H1 (cell line): ENCODE measurements at regions not wholly inside any gene's neighbourhood (a gene's known extent, or its start where the extent isn't known, plus 50 kb on each side); places are given as distances from the start of the nearest gene placed in this dataset.

Experiments used
- CREB1 ChIP-seq: IDR thresholded peaks from 2 replicates; pipeline ENCODE4 v1.6.1; 2012; ENCODE audit warnings: inconsistent platforms
- EP300 ChIP-seq, 2 experiments: IDR thresholded peaks; 1 replicate in 1 of 2; 2 replicates in 1 of 2; pipeline ENCODE4 v1.6.1; 2011 to 2012; ENCODE audit warnings: low read depth in 2 of 2, low read length in 2 of 2, mild to moderate bottlenecking in 2 of 2, borderline replicate concordance in 1 of 2, inconsistent platforms in 1 of 2, moderate library complexity in 1 of 2
- EZH2 ChIP-seq: fragments of 200-600 bp; sonication (generic); IDR thresholded peaks from 2 replicates; pipeline ENCODE4 v1.7.1; 2012; ENCODE audit warnings: low read depth, mild to moderate bottlenecking, moderate library complexity, low read length, inconsistent platforms; ENCODE audit not compliant: severe bottlenecking
- TF ChIP-seq, protein P1 (sequence below), 3 experiments: IDR thresholded peaks; 1 replicate in 2 of 3; 2 replicates in 1 of 3; pipeline versions ENCODE4 v1.5.1 to v1.6.1; 2011; ENCODE audit warnings: low read length in 3 of 3, mild to moderate bottlenecking in 3 of 3, inconsistent platforms in 2 of 3, low read depth in 1 of 3, moderate library complexity in 1 of 3; ENCODE audit not compliant: insufficient read depth in 1 of 3; ENCODE audit errors: control extremely low read depth in 1 of 3
- TF ChIP-seq, protein P2 (sequence below): IDR thresholded peaks from 2 replicates; pipeline ENCODE4 v1.6.1; 2012; ENCODE audit warnings: inconsistent platforms

DNA sequence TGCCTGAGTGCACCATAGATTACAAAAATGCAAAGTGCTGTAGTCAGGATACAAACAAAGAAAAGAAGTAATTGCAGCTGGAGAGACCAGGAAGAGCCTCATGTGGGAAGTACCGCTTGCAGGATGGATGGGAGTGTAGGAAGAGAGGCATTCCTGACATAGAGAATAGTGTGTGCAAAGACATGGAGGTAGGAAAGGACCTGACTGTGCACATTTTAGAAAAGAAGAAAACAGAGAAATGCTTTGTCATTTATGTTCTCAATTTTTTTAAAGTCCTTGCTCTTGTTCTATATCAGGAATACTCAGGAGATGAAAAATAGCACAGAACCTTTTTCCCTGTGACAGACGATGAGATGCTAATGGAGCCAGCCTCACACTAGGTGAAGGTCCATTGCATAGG lies 358.7 kb upstream of the TMPO start:
- TF ChIP-seq CREB1 (no peak), EP300 (IDR thresholded peaks at IDR 0.05; ENCODE audit: borderline replicate concordance in 1 of 2, low read depth in 2 of 2, low read length in 2 of 2) (no peak), EZH2 (no peak)
- TF ChIP-seq, protein P1, sequence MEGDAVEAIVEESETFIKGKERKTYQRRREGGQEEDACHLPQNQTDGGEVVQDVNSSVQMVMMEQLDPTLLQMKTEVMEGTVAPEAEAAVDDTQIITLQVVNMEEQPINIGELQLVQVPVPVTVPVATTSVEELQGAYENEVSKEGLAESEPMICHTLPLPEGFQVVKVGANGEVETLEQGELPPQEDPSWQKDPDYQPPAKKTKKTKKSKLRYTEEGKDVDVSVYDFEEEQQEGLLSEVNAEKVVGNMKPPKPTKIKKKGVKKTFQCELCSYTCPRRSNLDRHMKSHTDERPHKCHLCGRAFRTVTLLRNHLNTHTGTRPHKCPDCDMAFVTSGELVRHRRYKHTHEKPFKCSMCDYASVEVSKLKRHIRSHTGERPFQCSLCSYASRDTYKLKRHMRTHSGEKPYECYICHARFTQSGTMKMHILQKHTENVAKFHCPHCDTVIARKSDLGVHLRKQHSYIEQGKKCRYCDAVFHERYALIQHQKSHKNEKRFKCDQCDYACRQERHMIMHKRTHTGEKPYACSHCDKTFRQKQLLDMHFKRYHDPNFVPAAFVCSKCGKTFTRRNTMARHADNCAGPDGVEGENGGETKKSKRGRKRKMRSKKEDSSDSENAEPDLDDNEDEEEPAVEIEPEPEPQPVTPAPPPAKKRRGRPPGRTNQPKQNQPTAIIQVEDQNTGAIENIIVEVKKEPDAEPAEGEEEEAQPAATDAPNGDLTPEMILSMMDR (IDR thresholded peaks at IDR 0.05; ENCODE audit: control extremely low read depth in 1 of 3, insufficient read depth in 1 of 3, low read depth in 1 of 3, low read length in 3 of 3) = no peak
- TF ChIP-seq, protein P2, sequence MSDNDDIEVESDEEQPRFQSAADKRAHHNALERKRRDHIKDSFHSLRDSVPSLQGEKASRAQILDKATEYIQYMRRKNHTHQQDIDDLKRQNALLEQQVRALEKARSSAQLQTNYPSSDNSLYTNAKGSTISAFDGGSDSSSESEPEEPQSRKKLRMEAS = no peak
